ENCODE measurements at regions not wholly inside any gene's neighbourhood (a gene's known extent, or its start where the extent isn't known, plus 50 kb on each side); places are given as distances from the start of the nearest gene placed in this dataset.

- 13 to 44% methylated on average over 5 of the region's 5 CpGs for WGBS, 2 donors
- Histone ChIP-seq H3K27ac (peak overlapping the region in 1 of 4 donors; percentile 39), H3K4me3 (no peak overlapping the region), H3K27me3 (no peaks in the 10 kb centered on the region), H3K4me1 (no peaks in the 10 kb centered on the region), H3K36me3 (no peaks in the 10 kb centered on the region), H3K9me3 (no peaks in the 10 kb centered on the region)
- intact Hi-C loops (cut with DNase I): no loop called here
- no peak for TF ChIP-seq EP300 (IDR thresholded peaks at IDR 0.05)
- peak in 1 of 4 donors; percentile 31 for TF ChIP-seq POLR2AphosphoS5 (IDR thresholded peaks at IDR 0.05)
- no peak for DNase-seq
These were observed 65.7 kb upstream of the ANKH start for GRCh38 chr5:14937254-14937653.

- 38 to 45% methylated on average over 2 of the region's 2 CpGs for WGBS, 2 donors
- intact Hi-C loops (cut with DNase I): no loop called here
- Histone ChIP-seq H3K27me3 (no peaks in the 10 kb centered on the region), H3K9me3 (no peaks in the 10 kb centered on the region), H3K4me1 (no peaks in the 10 kb centered on the region), H3K4me3 (no peak overlapping the region), H3K27ac (peak overlapping the region in 1 of 4 donors; percentile 39), H3K36me3 (no peaks in the 10 kb centered on the region)
- DNase-seq: no peak
- TF ChIP-seq CTCF (IDR thresholded peaks at IDR 0.05) (no peak), POLR2AphosphoS5 (IDR thresholded peaks at IDR 0.05) (no peak), EP300 (IDR thresholded peaks at IDR 0.05) (no peak), POLR2A (IDR thresholded peaks at IDR 0.05) (no peak)
These were observed 65.0 kb upstream of the ANKH start for GRCh38 chr5:14936588-14936987.

- no peak overlapping the region for H3K27ac ChIP-seq
- no peak overlapping the region for H3K4me3 ChIP-seq
- TF ChIP-seq CTCF (IDR thresholded peaks at IDR 0.05): no peak
- TF ChIP-seq POLR2AphosphoS5 (IDR thresholded peaks at IDR 0.05): peak in 1 of 4 donors; percentile 15
- H3K9me3 ChIP-seq: no peaks in the 10 kb centered on the region
- H3K27me3 ChIP-seq: no peaks in the 10 kb centered on the region
- H3K4me1 ChIP-seq: no peaks in the 10 kb centered on the region
- H3K36me3 ChIP-seq: no peaks in the 10 kb centered on the region
- intact Hi-C loops (cut with DNase I): no loop called here
- DNase-seq: no peak
- 83 to 87% methylated on average over 3 of the region's 3 CpGs for WGBS, 2 donors
These were observed 63.8 kb upstream of the ANKH start for GRCh38 chr5:14935341-14935740.

- Histone ChIP-seq H3K36me3 (no peaks in the 10 kb centered on the region), H3K4me3 (no peak overlapping the region), H3K27ac (no peak overlapping the region), H3K4me1 (no peaks in the 10 kb centered on the region), H3K27me3 (no peaks in the 10 kb centered on the region), H3K9me3 (no peaks in the 10 kb centered on the region)
- WGBS, 2 donors: 58 to 80% methylated on average over 7 of the region's 7 CpGs
- TF ChIP-seq EP300 (IDR thresholded peaks at IDR 0.05): no peak
- TF ChIP-seq POLR2A (IDR thresholded peaks at IDR 0.05): no peak
- TF ChIP-seq CTCF (IDR thresholded peaks at IDR 0.05): no peak
- no peak for TF ChIP-seq POLR2AphosphoS5 (IDR thresholded peaks at IDR 0.05)
- DNase-seq: no peak
- intact Hi-C loops (cut with DNase I): no loop called here
These were observed 61.4 kb upstream of the ANKH start for GRCh38 chr5:14932902-14933469.

- Histone ChIP-seq H3K36me3 (no peaks in the 10 kb centered on the region), H3K27ac (no peak overlapping the region), H3K27me3 (no peaks in the 10 kb centered on the region), H3K4me3 (no peak overlapping the region), H3K9me3 (no peaks in the 10 kb centered on the region), H3K4me1 (no peaks in the 10 kb centered on the region)
- whole genome bisulfite sequencing, 2 donors: 92 to 95% methylated on average over 3 of the region's 3 CpGs
- no peak for DNase-seq
- TF ChIP-seq POLR2A (IDR thresholded peaks at IDR 0.05) (no peak), EP300 (IDR thresholded peaks at IDR 0.05) (no peak), CTCF (IDR thresholded peaks at IDR 0.05) (no peak)
- intact Hi-C loops (cut with DNase I): no loop called here
These were observed 58.9 kb upstream of the ANKH start for GRCh38 chr5:14930486-14930885.

All from sigmoid colon (tissue), 6 donors.